ENCODE measurements at regions not wholly inside any gene's neighbourhood (a gene's known extent, or its start where the extent isn't known, plus 50 kb on each side); places are given as distances from the start of the nearest gene placed in this dataset.
"Not testable (repeated sequence)": the region's sequence is repeated elsewhere in the genome, so short reads cannot be mapped to it uniquely, and the experiment has no call there.

GRCh38 chr12:9447791-9448614 lies 159.7 kb downstream of the KLRB1 start:
- intact Hi-C loops (cut with micrococcal nuclease; ENCODE audit: unreplicated experiment); H3K27me3 ChIP-seq (ENCODE audit: control insufficient read depth in 1 of 2, insufficient read depth in 2 of 2, low read length in 2 of 2); H2AFZ ChIP-seq (ENCODE audit: low read length); in situ Hi-C loops (cut with HindIII; ENCODE audit: extremely low pct_ligation_motif_present, low pct_unique_long_range_greater_than_20kb); H3K4me1 ChIP-seq (ENCODE audit: insufficient read depth, low read length); H3K36me3 ChIP-seq (replicated peaks in 1 of 2; ENCODE audit: control insufficient read depth in 1 of 2, insufficient read depth in 2 of 2, low read length in 2 of 2); H4K20me1 ChIP-seq (ENCODE audit: insufficient read depth, low read length); CTCF ChIA-PET (ENCODE audit: low intra/inter-chr PET ratio, low total read pairs); H3K9me3 ChIP-seq (ENCODE audit: low read length); FAIRE-seq; H3K79me2 ChIP-seq (ENCODE audit: insufficient read depth, low read length): not testable (repeated sequence)
- H3K27ac ChIP-seq (ENCODE audit: extremely low read length, insufficient read depth, low read length), result peak overlapping the region; percentile 65
- peak overlapping the region; percentile 78 for H3K4me2 ChIP-seq (ENCODE audit: low read depth, low read length)
- TSS peak; percentile 80 for BruUV-seq (replicated peaks)
- 3% methylated on average over 8 of the region's 61 CpGs for WGBS (ENCODE audit: low lambda C conversion rate)
- H3K4me3 ChIP-seq (replicated peaks in 1 of 3; ENCODE audit: insufficient read depth in 1 of 3, low read depth in 2 of 3, low read length in 3 of 3), result peak overlapping the region; percentile 69 to 81 (median 74)
- DNase-seq (ENCODE audit: low spot score) (peak; percentile 78), ATAC-seq (peak; percentile 93)
- peak overlapping the region; percentile 69 for H3K9ac ChIP-seq (ENCODE audit: insufficient read depth, low read depth, low read length)
- POLR2A ChIA-PET, result interaction anchor here (1.6 kb wide), 1 partner anchor 382 kb away, joined by 3 read pairs; no protein-coding TSS in a partner anchor
- TF ChIP-seq YEATS2 (CRISPR knock-in tag; IDR thresholded peaks at IDR 0.05; ENCODE audit: borderline replicate concordance) (peak; percentile 49; the same call in 1 of the 2 replicates), PHF8 (CRISPR knock-in tag; IDR thresholded peaks at IDR 0.05) (peak; percentile 76), MIER3 (CRISPR knock-in tag; IDR thresholded peaks at IDR 0.05; ENCODE audit: borderline replicate concordance) (0 out of 2 replicates have a peak, but pooled peaks have one; percentile 11), POLR2A (IDR thresholded peaks at IDR 0.05; ENCODE audit: insufficient read depth in 1 of 2, low read depth in 2 of 2, low read length in 2 of 2) (peak in 1 of 2 experiments; percentile 37; a peak in 3 of 4 replicates), KMT2A (CRISPR knock-in tag; IDR thresholded peaks at IDR 0.05) (peak; percentile 41; the same call in 1 of the 2 replicates), PITX1 (CRISPR knock-in tag; IDR thresholded peaks at IDR 0.05) (peak; percentile 63), RBFOX2 (IDR thresholded peaks at IDR 0.05; ENCODE audit: low read depth, low read length) (peak; percentile 63), YEATS4 (CRISPR knock-in tag; IDR thresholded peaks at IDR 0.05; ENCODE audit: borderline replicate concordance) (peak; percentile 56; the same call in 1 of the 2 replicates), ZNF574 (CRISPR knock-in tag; IDR thresholded peaks at IDR 0.05) (0 out of 2 replicates have a peak, but pooled peaks have one; percentile 15), KDM2A (CRISPR knock-in tag; IDR thresholded peaks at IDR 0.05; ENCODE audit: borderline replicate concordance, low read depth) (peak; percentile 18; the same call in 1 of the 2 replicates), ZNF501 (CRISPR knock-in tag; IDR thresholded peaks at IDR 0.05) (peak; percentile 52; the same call in 1 of the 2 replicates), NFYB (CRISPR knock-in tag; IDR thresholded peaks at IDR 0.05) (peak; percentile 56), ZBTB14 (CRISPR knock-in tag; IDR thresholded peaks at IDR 0.05) (peak; percentile 50; the same call in 1 of the 2 replicates), SIN3A (IDR thresholded peaks at IDR 0.05; ENCODE audit: borderline replicate concordance, low read depth, low read length) (0 out of 2 replicates have a peak, but pooled peaks have one; percentile 46), GABPB1 (CRISPR knock-in tag; IDR thresholded peaks at IDR 0.05) (peak; percentile 87), ZBTB7B (CRISPR knock-in tag; IDR thresholded peaks at IDR 0.05) (peak; percentile 35; the same call in 1 of the 2 replicates), CSRNP1 (CRISPR knock-in tag; IDR thresholded peaks at IDR 0.05) (peak; percentile 51; the same call in 1 of the 2 replicates), ELF1 (CRISPR knock-in tag; IDR thresholded peaks at IDR 0.05) (peak; percentile 51; the same call in 1 of the 2 replicates), ZFY (CRISPR knock-in tag; IDR thresholded peaks at IDR 0.05) (peak; percentile 70), NFYC (CRISPR knock-in tag; IDR thresholded peaks at IDR 0.05) (peak; percentile 28; the same call in 1 of the 2 replicates)
